Non-pigmented ciliary epithelial cell (primary cell): ENCODE measurements at regions not wholly inside any gene's neighbourhood (a gene's known extent, or its start where the extent isn't known, plus 50 kb on each side); places are given as distances from the start of the nearest gene placed in this dataset.

ENCODE experiments used
- DNase-seq: peaks from one replicate; pipeline ENCODE4 v3.0.0-alpha.2; 2010; ENCODE audit warnings: low read depth

DNA sequence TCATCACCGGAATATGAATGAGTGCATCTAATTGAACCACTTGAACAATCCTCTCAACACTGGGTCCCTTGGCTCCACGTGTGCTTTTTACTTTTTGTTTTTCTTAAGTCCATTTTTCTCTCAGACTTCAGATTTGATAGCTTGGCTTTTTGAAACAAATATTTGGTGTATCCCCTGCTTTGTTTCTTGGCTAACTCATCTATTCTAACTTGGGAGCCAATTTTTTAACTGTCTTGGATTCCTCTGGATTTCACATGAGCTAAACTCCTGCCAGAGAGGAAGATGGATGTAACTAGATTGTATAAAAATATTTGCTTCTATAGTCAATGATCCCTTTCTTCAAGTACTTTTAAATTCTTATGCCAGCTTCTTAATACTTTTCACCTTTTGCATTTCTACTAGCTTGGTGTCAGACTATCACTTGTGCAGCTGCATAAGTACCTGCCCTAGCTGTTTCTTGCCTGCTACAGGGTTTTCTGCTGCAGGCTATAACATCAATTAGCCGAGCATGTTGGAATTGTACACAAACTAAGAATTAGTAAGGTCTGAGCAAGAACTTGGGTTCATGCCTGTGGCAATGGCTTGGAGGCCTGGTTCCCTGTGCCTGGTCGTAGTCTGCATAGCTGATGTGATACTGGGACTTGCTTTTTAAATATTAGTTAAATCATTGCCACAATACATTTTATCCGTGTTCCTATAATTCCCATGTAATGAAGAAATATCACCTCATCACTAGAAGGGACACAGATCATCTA lies 281.5 kb downstream of the EN1 start:
- DNase-seq = no peak

GRCh38 chr2:118565301-118565700 lies 282.1 kb downstream of the EN1 start:
- DNase-seq = no peak

DNA sequence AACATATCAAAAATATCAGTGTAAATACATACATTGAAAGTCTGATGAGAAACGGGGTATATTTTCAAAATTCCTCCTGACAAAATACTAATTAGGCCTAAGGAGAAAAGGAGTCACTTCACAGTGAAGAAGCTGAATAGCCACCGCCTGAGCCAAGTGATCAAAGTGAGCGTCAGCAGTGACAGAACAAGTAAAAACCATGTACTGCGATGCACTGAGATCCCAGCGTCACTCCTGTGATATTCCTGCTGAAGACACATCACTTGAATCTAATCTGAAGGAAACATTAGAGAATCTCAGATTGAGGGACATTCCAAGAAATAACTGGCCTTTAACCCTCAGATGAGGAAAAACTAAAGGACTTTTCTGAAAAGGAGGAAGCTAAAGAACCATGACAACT lies 285.3 kb downstream of the EN1 start:
- no peak for DNase-seq

- DNase-seq = no peak
Measured at GRCh38 chr2:118558846-118559245, 288.6 kb downstream of the EN1 start.

- DNase-seq = no peak
Measured at GRCh38 chr2:118557791-118558190, 289.7 kb downstream of the EN1 start.

- no peak for DNase-seq
Measured at GRCh38 chr2:118557016-118557415, 290.4 kb downstream of the EN1 start.

- no peak for DNase-seq
Measured at GRCh38 chr2:118554616-118555015, 292.8 kb downstream of the EN1 start.

DNA sequence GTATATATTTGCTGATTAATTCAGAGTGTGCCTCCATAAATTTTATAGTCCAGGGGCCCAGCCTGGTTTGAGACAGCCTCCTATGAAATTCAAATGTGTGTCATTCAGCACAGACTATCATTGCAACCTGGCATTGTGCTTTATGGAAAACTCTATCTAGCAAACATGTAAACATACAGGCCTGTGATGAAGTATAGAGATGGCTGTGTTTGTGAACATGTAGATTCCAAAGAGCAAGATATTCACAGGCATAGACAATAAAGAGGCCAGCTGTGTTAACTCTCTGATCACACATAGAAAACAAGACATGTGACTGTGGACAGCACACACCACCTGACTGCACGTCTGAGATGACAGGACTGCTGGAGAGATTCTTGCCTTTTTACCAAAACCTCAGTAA lies 297.9 kb downstream of the EN1 start:
- DNase-seq = no peak

DNA sequence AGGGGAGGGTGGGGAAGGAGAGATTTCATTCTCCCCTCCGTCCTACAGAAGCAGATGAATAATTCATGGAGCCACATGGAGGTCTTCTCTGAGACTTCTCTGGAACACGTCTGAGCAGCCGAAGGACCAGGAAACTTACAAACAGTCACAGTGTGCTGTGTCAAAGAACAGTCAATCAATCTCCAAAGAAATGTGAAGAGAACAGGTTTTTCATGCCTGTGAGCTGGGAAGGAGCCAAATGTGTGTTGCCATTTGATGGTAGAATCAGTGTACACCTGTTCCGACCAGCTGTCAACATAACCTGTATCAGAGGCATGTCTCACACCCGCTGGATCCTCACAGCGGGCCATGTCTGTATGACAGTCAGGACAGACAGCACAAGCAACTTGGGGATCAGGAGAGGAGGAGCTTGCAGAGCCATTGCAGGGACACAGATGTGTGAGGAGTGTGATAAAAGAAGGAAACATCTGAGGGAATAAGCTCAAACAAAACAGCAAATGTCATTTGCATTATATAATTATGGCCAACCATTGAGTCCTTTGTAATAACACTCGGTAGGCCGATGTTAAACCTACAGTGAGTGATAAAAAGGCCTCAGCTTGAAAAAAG lies 298.5 kb downstream of the EN1 start:
- no peak for DNase-seq

DNA sequence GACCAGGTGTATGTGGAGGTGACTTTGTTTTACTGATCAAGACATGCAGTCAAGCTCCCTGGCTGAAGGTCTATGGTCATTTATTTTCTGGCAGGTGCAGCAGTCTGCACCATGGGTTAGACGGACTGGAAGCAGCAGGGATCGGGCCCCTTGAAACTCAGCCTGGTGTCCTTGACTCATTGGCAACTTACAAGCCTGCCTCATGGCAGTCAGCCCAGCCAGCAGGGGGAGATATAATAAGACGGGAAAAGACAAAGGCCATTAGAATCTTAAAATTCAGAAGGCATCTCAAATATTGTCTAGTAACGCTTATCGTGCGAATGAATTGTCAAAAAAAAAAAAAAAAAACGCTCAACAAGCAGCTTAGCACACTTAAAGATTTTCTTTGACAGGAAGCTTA lies 308.2 kb downstream of the EN1 start:
- no peak for DNase-seq

DNA sequence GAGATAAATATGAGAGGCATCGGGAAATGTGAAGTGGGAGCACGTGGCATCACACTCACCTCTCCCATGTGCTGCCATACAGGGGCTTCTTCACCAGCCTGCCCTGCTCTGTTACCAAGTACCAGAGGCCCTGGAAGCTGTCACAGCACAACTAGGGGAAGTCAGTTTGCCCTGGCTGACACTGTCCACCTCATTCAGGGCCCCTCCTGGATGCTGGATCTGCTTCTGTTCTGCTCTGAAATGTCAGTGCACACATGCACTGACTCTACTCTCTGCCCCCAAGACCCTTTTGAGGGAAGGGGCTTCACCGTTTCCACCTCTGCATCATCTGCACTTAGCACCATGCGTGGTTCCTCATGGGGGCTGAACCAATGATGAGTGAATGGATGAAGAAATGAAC lies 311.1 kb downstream of the EN1 start:
- no peak for DNase-seq

DNA sequence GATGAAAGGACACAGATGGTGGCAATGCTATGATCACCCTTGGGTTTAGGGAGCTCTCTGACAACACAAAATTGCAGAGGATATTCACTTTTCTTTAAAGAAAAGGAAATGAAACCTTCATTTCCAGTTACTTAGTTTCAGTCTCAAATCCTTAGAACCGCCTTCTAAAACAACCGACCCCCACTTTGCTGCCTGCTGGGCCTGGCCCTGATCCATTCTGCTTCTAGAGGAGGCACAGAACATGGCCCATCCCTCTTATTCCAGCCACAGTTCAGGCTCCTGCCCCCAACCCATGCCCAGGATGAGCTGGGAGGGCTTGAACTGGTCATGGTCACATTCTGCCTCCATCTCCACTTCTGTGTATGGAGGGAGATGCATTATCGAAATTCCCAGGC lies 311.6 kb downstream of the EN1 start:
- DNase-seq = no peak

DNA sequence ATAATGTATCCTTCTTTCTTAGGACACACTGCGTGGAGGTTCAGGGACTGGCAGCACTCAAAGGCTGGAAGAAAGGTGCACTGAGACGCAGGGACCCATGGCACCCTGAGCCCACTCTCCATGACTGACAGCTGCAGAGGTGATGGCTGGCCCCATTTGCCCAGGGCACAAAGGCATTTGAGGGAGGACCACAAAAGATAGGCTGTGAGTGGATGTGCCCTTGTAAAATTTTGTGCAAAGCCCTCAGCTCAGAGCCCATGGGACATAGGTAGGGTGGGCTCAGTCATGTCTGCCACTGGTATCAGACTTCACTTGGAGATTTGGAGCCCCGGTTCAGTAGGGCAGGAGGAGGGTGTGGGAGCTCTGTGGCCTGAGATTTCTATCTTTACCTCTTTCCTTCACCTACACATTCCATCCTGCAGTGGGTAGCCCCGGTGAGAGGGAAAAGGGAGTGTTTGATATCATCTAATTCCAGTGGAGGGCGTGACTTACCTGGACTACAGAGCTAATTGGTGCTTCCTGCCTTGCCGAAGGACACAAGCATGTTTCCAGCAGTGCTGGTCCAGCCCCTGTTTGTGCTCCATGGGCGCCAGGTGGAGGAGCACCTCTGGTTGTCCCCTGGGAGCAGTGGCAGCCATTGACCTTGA lies 312.2 kb downstream of the EN1 start:
- no peak for DNase-seq

- no peak for DNase-seq
Measured at GRCh38 chr2:118530976-118531375, 316.5 kb downstream of the EN1 start.

DNA sequence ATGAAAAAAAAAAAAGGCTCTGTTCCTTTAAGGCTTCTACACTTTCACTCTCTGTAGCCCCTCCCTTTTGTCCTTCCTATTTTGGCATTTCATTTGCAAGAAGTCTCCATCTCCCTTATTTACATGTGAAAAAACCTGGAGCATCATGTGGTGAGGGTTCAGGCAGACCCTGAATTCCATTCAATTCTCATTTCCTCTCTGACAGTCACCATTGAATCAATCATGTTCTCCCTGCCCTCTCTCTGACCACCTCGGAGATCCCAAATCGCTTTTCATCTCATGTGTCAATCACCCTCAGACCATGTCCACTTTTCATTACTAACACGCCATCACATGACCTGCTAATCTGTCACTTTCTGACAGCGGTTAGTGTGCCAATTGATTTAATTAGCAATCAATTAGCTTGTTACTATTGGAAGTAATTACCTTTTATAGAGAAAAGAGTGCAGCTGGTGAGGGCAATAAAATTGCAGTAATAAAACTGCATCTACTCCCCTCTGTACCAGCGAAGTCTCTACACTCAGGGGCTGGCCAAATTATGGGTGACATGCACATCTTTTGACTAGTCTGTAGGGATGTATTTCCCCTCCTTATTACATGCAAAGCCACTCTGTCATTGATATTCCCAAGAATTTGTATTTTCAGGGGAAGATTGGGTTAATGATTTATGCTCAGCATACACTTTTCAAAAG lies 317.4 kb downstream of the EN1 start:
- DNase-seq = no peak

DNA sequence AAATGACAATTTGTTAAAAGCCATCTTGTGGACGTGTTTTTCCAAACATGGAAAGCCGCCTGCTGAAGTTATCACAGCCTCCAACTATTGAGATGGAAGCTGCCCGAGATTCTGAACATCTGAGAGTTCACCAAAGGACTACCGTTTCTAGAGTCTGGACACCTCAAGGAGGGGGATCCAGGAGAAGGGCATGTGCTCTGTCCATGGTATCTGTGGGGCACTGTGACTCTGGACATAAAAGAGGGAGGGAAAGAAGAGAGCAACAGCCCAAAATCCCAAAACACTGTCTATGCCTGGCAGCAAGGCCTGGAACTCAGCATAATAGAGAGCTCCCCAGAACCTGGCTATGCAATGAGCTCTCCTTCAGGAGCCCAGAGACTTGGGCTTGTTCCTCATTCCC lies 319.9 kb downstream of the EN1 start:
- DNase-seq = no peak

DNA sequence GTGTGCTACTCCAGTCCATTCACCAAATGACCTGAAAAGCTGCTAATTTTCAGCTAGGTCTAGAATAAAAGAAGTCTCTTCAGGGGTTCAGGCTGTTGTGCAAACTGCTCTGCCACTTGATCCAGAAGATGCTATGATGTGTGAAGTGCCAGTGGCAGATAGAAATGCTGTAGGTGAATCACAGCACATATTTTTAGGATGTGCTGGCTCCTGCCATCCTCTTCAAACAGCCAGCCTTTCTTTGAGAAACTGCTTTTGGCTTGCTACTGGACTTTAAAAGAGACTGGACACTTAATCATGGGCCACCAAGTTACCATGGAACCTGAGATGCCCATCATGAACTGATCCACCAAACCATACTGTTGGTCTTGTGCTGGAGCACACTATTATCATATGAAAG lies 322.1 kb downstream of the EN1 start:
- DNase-seq = no peak

- no peak for DNase-seq
Measured at GRCh38 chr2:118524911-118525310, 322.5 kb downstream of the EN1 start.

DNA sequence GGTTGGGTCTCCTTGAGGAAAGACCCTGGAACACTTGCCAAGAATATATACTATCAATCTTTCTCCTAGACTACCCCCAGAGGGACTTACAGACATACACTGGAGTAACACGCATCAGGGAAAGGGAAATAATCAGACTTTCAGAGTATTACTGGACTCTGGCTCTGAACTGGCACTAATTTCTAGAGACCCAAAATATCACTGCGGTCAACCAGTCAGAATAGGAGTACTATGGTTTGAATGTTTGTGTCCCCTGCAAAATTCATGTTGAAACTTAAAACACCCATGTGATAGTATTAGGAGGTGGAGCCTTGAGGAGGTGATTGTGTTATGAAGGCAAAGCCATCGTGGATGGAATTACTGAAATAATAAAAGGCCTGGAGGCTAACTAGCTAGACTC lies 323.7 kb downstream of the EN1 start:
- no peak for DNase-seq

DNA sequence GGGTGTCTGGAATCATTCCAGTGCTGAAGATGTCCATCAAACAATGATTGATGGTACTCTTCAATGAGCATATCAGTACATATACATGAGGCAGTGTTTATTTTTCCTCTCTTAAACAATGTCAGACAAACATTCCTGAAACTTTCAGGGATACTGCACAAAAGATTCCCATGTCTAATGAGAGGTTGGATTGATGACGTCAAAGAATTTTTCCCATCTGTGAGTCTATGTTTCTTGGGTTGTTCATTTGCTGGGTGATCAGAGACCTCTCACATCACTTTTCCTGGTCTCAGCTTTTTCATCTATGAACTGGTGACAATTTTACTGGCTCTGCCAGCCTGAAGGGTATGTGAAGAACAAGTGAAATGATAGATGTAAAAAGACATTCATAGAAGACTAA lies 325.5 kb downstream of the EN1 start:
- no peak for DNase-seq

DNA sequence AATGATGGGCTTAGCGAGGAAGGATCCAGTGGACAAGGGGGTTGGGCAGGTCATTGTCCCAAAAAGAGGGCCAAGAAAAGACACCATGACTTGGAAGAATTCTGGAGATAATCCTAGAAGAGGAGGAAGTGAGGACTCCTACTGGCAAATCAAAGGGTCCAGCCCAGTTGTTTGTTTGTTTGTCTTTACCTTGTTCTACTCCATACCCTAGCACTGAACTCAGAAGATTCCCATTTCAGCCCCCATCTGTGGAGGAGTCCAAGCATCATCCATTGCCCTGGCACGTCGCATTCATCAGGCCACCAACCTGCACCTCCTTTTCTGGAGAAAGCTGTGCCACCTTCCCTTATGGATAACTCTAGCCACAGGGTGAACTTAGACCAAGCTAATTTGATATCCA lies 326.2 kb downstream of the EN1 start:
- DNase-seq = no peak

- no peak for DNase-seq
Measured at GRCh38 chr2:118520246-118520645, 327.2 kb downstream of the EN1 start.

- no peak for DNase-seq
Measured at GRCh38 chr2:118519511-118519910, 327.9 kb downstream of the EN1 start.
